ENCODE measurements at regions not wholly inside any gene's neighbourhood (a gene's known extent, or its start where the extent isn't known, plus 50 kb on each side); places are given as distances from the start of the nearest gene placed in this dataset.

GRCh38 chr11:115085461-115086210, 407.3 kb downstream of the NXPE2 start (continued):
- no peak for TF ChIP-seq PRDM15 (CRISPR knock-in tag; IDR thresholded peaks at IDR 0.05)

GRCh38 chr11:115087791-115088190, 409.5 kb downstream of the NXPE2 start:
- TF ChIP-seq ZBTB43 (CRISPR knock-in tag; IDR thresholded peaks at IDR 0.05) (no peak), AFF4 (CRISPR knock-in tag; IDR thresholded peaks at IDR 0.05; ENCODE audit: borderline replicate concordance) (no peak), SP1 (CRISPR knock-in tag; conservative IDR thresholded peaks at IDR 0.05) (0 out of 2 replicates have a peak, but pooled peaks have one; percentile 22), ATF6 (CRISPR knock-in tag; IDR thresholded peaks at IDR 0.05) (no peak)
- no peak overlapping the region for H3K4me3 Mint-ChIP-seq
- H3K27me3 Mint-ChIP-seq (ENCODE audit: low read depth): no peaks in the 10 kb centered on the region
- DNase-seq (ENCODE audit: low spot score) (no peak), ATAC-seq (peak; percentile 84)
- H3K27ac Mint-ChIP-seq: no peak overlapping the region
- ChIA-PET CTCF (interaction anchor here (0.6 to 1.0 kb wide), 2 partner anchors 11 to 27 kb away, joined by 3 read pairs; no protein-coding TSS in a partner anchor), POLR2A (no interaction called here)
- peaks cover 7% of the 10 kb centered on the region for H3K9me3 Mint-ChIP-seq
- 0 out of 2 replicates have a peak, but pooled peaks cover 10% of the 10 kb centered on the region for H3K4me1 Mint-ChIP-seq
- no peaks in the 10 kb centered on the region for H3K36me3 Mint-ChIP-seq

- Mint-ChIP-seq H3K36me3 (no peaks in the 10 kb centered on the region), H3K4me3 (no peak overlapping the region), H3K9me3 (peaks cover 7% of the 10 kb centered on the region), H3K4me1 (peaks cover 12% of the 10 kb centered on the region; the same call in 1 of the 2 replicates), H3K27me3 (ENCODE audit: low read depth) (no peaks in the 10 kb centered on the region), H3K27ac (no peak overlapping the region)
- ChIA-PET CTCF (interaction anchor here (0.6 to 1.2 kb wide), 2 partner anchors 318 to 912 kb away, joined by 3 read pairs; no protein-coding TSS in a partner anchor), POLR2A (no interaction called here)
- ATAC-seq: no peak
- TF ChIP-seq ZNF425 (CRISPR knock-in tag; conservative IDR thresholded peaks at IDR 0.05) (no peak), MYBL2 (CRISPR knock-in tag; IDR thresholded peaks at IDR 0.05) (no peak), CREB1 (CRISPR knock-in tag; IDR thresholded peaks at IDR 0.05) (no peak), NR1H2 (CRISPR knock-in tag; IDR thresholded peaks at IDR 0.05) (no peak), CREM (CRISPR knock-in tag; IDR thresholded peaks at IDR 0.05) (no peak), MXD4 (CRISPR knock-in tag; IDR thresholded peaks at IDR 0.05; ENCODE audit: borderline replicate concordance) (no peak), NR2C2 (CRISPR knock-in tag; IDR thresholded peaks at IDR 0.05) (no peak), ETV6 (CRISPR knock-in tag; IDR thresholded peaks at IDR 0.05) (no peak), ZNF232 (CRISPR knock-in tag; IDR thresholded peaks at IDR 0.05) (no peak)
- no peak for DNase-seq (ENCODE audit: low spot score)
These were observed 411.7 kb downstream of the CADM1 start for GRCh38 chr11:115092516-115092915.

Data from WTC11 (cell line).